Mammary epithelial cell (primary cell): ENCODE measurements at regions not wholly inside any gene's neighbourhood (a gene's known extent, or its start where the extent isn't known, plus 50 kb on each side); places are given as distances from the start of the nearest gene placed in this dataset.

ENCODE experiments used
- CTCF ChIP-seq, 2 donors: IDR thresholded peaks in 1 of 2; conservative IDR thresholded peaks in 1 of 2; 2 replicates each; pipeline ENCODE4 v1.5.1; 2011 to 2012; ENCODE audit warnings: inconsistent platforms in 2 of 2, low read length in 2 of 2, mild to moderate bottlenecking in 2 of 2, control low read depth in 1 of 2, low read depth in 1 of 2; ENCODE audit not compliant: insufficient read depth in 1 of 2; ENCODE audit errors: extremely low read depth in 1 of 2
- EZH2 ChIP-seq: IDR thresholded peaks from 2 replicates; pipeline ENCODE4 v1.6.1; 2012; ENCODE audit warnings: low read length, inconsistent platforms, borderline replicate concordance

DNA sequence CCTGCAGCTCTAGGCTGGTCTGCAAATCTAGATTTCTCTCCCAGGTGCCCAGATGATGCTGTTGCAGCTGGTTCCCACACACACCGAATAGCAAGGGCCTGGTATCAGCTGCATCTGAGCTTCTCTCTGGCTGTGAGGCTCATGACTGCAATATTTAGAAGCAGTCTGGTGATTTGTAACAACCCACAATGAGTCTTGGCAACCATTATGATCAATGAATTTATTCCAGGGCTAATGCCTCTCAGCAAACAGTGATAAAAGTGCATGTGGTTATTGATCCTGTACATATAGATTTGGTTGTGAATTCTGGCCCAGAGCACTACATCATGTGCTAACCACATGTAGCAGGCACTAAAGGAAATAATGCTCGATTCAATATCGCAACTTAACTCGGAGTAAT, 114.3 kb downstream of the ASCL4 start:
- TF ChIP-seq CTCF (conservative IDR thresholded peaks at IDR 0.05 in 1 of 2, IDR thresholded peaks at IDR 0.05 in 1 of 2; ENCODE audit: extremely low read depth in 1 of 2, insufficient read depth in 1 of 2, low read depth in 1 of 2, low read length in 2 of 2): no peak
- no peak for TF ChIP-seq EZH2
